A172 (cell line): ENCODE measurements at regions not wholly inside any gene's neighbourhood (a gene's known extent, or its start where the extent isn't known, plus 50 kb on each side); places are given as distances from the start of the nearest gene placed in this dataset.
"Not testable (repeated sequence)": the region's sequence is repeated elsewhere in the genome, so short reads cannot be mapped to it uniquely, and the experiment has no call there.

Experiments used
- DNase-seq: peaks from one replicate; pipeline ENCODE4 v3.0.0-alpha.2; 2015; ENCODE audit warnings: low spot score

DNA sequence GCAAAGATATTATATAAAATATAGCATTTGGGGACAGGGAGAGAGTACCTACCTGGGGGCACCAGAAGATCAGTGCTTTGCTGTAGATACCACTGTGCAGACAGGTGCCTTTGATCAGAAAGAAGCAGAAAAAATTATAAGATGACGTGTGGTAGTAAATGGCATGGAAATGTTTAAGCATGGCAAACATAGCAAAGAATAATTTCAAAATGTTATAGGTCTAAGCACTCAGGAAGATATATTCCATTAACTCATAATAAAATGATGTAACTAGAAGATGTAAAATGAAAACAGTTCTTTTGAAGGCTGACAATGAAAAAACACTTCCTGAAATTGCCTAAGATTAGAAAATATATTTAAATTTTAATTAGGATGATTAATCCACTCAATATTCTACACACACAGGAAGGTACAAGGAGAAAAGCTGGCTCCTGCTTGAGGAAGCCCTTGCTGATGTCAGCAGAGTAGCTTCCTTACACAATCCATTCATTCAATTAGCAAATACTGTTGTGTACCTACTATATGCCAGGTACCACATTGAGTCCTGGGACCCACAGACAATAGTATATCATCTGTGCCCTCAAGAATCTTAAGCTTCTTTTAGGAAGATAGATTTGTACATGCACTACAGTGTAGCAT lies 290.2 kb upstream of the CNR1 start:
- no peak for DNase-seq

DNA sequence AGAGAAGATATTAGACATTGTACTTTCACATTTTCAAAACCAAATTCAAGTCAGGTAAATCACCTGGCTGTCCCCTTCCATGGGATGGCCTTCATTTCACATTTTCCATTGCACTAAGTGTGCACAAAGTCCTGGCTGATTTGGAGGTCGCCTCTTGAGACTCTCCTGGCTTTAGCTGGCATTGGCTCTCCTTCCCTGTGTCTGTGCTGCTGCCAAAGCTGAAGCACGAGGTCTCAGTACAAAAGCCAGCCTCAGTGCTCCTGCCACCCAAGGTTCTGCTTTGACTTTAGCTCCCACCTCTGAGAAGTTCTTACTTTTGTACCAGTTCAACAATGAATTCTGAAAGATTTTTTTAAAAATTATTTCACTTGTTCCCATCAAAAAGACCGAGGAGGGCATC lies 289.2 kb upstream of the CNR1 start:
- no peak for DNase-seq

DNA sequence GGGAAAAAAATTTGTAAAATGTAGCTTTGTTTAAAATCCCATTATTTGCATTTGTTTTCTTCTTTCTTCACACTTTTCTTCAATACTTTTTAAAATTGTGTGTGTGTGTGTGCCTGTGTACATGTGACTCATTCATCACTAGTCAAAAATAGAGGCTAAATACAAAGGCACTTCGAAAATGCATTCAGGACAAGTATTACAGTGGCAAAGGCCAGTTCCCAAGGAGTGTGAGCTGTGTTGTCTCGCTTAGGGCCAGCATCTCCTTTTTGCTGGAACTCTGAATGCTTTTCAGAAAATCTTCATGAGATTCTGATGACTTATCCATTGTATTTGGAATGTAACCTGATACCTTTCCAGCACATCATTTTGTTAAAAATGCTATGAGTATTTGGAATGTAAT lies 288.5 kb upstream of the CNR1 start:
- no peak for DNase-seq

DNA sequence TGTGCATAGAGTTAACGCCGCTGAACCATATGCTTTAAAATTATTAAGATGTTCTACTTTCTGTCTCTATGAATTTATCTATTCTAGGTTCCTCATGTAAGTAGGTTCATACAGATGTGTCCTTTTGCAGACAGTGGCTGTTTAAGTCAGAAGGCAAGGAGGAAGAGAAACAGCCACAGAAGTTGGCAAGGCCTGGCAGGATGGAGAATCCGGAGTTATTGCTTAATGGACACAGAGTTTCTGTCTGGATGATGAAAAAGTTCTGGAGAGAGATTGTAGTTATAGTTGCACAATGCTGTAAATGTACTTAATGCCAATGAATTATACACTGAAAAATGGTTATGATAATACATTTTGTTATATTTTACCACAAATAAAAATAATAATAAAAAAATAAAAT lies 283.6 kb upstream of the CNR1 start:
- no peak for DNase-seq

DNA sequence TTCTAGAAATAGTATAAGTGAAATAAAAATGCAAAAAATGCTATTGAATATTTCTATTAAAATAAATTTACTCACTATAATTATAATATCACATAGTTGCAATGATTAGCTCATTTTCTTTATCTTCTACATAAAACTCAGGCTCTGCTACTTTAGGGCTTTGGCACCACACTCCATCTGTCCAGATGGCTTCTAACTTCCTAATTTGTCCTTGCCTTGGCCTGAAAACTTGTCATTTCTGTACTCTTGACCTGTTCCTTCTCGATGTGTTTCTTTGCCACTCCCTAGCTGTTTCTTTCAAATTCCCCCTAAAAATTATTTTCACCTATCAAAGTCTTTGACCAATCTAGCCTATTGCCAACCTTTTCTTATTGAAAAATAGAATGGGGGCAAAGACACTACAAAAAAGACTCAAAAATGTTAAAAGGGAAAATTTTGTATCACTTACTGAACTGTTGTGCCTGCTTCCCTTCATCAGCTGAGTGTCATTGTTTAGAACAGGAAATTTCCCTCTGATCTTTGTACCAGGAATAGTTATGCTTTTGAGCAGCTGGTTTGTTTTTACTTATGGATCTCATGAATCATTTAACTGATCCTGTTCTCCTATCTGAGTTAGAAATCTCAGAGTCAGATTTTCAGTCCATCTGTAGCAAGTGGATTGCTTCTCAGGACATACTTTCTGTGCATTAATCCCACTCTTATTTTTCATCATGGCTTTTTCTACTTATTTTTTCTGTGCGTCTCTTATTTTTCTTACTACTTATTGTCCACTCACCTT lies 279.2 kb upstream of the CNR1 start:
- no peak for DNase-seq

DNA sequence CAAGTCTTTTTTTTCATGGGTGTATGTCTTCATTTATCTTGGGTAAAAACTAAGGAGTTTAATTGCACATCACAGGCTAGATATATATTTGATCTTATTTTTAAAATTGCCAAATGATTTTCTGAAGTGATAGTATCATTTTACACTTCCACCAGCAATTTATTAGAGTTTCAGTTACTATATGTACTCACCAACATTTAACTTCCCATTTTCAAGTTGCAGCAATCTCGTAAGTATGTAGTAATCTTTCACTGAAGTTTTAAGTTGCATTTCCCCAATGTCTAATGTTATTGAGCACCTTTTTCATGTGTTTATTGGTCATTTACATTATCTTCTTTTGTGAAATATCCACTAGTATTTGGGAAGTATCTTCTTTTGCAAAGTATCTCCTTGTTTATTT lies 277.4 kb upstream of the CNR1 start:
- no peak for DNase-seq

DNA sequence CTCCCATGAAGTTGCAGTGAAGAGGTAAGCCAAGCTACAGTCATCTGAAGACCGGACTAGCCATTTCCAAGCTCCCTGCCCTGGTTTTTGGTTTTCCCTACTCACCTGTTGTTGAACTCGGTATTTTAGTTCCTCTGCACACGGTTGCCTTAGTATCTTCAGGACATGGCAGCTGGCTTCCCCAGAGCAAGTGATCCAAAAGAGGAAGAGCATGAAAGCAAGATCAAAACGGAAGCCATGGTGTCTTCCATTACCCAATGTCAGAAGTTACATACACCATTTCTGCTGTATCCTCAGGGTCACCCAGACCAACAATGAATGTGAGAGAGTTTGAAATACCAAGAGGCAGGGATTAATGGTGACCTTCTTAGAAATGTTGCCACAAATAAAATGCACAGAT lies 276.6 kb upstream of the CNR1 start:
- no peak for DNase-seq

DNA sequence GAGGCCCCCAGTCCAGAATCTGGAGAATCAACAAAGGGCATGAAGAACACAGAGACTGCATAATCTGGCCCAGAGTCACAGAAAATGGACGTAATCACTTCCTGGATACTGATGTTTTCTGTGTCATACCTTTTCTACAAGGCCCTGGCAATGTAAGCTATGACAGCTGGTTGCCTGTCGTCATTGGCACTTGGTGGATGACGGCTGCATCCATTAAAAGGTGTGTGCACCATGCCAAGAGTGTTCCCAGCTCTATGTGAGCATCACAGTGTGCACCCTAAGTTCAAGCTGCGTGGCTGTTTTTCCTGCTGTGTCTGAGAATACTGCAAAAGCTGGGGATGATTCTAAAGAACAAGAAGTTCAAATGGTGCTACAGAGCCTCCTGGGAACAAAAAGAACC lies 275.2 kb upstream of the CNR1 start:
- DNase-seq = no peak

DNA sequence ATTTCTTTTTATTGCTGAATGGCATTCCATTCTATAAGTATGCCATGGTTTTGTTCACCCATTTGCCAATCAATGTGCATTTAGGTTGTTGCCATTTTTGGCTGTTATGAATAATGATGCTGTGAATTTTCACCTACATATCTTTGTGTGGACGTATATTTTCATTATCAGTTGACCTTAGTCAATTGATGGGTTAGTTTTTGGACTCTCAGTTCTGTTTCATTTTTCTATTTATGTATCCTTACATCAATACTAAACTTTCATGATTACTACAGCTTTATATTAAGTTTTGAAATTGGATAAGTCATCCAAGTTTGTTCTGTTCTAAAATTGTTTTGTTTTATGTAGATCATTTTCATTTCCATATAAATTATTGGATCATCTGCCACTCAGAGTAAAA lies 261.9 kb upstream of the CNR1 start:
- no peak for DNase-seq

DNA sequence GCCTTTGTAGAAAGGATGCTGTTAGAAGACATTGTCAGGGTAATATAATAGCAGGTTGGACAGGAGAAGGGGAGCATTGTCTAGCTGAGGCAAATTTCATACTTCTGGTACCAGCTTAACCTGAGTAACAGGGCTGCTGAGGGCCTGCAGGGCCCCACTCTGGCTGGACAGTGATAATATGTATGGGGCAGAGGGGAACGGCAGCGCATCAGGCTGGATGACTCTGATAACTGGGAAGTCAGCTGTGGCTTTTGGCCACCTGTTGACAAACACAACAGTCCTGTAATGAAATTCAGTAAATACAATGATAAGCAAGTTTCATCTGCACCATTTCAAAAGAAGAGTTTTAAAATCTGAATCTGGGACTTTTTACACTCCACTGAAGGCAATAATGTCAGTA lies 259.9 kb upstream of the CNR1 start:
- no peak for DNase-seq

DNA sequence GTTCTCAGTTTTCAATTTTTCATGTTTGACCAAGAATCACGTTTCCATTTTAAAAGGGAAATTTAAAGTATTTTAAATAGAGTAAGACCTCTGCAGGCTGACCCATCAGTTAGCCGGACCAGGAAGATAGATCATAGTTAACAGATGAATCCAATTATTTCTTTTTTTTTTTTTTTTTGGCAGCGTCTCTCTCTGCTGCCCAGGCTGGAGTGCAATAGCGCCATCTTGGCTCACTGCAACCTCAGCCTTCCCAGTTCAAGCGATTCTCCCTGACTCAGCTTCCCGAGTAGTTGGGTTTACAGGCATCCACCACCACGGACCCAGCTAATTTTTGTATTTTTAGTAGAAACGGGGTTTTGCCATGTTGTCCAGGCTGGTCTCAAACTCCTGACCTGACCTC lies 256.7 kb upstream of the CNR1 start:
- DNase-seq = no peak

DNA sequence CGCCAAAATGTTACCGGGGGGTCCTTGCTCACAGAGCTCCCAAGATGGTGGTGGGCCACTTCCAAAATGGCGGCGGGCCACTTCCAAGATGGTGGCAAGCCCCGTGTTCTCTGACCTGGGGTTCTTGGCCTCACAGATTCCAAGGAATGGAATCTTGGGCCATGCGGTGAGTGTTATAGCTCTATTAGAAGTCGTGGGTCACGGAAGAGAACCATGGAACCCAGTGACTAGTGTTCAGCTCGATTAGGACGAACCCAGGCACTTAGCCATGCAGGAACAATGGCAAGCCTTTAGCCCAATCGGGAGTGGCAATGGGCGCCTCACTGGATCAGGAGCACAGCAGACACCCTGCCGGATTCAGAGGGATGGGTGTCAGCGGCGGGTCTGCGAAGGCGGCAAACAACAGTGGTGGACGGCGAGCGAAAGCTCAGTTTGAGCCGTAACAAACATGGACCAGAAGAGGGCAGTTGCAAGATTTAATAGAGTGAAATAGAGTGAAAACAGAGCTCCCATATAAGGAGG lies 254.9 kb upstream of the CNR1 start:
- DNase-seq = not testable (repeated sequence)

DNA sequence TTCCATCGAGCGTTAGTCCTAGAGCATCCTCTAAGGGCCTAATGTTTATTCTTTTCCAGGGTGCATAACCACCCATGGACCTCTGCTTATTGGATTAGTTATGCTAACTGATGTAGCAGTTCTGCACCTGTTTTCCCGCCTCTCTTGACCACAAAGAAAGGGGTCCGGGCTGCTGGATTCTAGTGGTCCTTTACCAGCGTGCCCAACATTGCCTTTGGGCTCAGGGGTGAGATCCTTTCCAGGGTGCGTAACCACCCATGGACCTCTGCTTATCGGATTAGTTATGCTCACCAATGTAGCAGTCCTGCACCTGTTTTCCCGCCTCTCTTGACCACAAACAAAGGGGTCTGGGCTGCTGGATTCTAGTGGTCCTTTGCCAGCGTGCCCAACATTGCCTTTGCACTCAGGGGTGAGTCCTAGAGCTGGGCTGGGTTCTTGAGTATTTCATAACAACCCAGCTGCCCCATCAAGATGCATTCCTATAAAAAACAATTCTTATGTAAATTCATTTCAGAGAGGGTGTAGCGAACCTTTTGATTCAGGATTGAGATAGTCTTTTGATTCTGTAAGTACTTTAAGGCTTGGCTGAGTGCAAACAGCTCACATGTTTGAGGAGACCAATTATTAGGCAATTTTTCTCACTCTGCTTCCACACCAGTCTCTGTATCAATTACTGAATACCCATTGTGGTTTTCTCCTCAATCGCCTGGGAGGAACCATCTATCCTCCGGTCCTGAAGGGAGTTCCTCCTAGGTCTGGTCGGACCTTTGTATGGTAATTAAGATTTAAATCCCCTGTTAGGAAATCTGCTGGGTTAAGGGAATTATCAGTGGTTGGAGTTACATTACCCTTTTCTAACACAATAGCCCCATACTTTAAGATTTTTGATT lies 253.0 kb upstream of the CNR1 start:
- DNase-seq = not testable (repeated sequence)

DNA sequence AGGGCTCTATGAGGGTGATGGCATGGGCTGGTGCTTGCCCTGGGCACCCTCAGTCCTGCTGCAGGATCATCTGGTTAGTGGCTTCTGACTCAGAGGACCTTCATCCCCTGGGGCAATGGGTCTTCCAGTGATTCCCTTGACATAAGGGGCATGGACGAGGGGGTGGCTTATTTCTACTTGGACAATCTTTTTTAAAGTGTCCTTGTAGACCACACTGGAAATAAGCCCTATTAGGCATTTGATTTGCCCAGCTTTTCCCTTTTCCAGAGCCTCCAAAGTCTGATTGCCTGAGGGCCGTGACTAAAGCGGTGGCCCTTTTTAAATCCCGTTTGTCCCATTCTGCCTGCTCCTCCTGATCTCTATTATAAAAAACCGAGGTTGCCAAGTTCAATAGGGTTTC lies 251.2 kb upstream of the CNR1 start:
- not testable (repeated sequence) for DNase-seq

DNA sequence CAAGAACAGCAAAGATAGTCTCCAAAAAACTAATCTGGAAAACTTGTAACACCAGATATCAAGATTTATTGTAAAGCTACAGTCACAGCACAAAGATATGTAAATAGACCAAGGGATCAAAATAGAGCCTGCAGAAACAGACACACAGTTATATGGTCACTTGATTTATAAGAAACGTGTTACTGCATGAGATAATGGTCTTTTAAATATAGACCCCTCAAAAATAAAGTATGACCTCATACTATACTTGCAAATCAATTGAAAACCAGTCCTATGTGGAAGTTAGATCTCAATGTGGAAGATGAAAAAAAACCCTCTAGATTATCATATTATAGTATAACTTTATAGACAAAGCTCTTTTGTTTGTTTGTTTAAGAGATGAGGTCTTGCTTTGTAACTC lies 247.3 kb upstream of the CNR1 start:
- DNase-seq = no peak

DNA sequence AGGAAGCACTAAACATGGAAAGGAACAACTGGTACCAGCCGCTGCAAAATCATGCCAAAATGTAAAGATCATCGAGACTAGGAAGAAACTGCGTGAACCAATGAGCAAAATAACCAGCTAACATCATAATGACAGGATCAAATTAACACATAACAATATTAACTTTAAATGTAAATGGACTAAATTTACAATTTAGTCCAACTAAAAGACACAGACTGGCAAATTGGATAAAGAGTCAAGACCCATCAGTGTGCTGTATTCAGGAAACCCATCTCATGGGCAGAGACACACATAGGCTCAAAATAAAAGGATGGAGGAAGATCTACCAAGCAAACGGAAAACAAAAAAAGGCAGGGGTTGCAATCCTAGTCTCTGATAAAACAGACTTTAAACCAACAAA lies 242.2 kb upstream of the CNR1 start:
- DNase-seq = not testable (repeated sequence)

DNA sequence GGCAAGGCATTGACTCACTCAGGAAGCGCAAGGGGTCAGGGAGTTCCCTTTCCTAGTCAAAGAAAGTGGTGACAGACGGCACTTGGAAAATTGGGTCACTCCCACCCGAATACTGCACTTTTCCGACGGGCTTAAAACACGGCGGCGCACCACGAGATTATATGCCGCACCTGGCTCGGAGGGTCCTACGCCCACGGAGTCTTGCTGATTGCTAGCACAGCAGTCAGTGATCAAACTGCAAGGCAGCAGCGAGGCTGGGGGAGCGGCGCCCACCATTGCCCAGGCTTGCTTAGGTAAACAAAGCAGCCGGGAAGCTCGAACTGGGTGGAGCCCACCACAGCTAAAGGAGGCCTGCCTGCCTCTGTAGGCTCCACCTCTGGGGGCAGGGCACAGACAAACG lies 240.5 kb upstream of the CNR1 start:
- not testable (repeated sequence) for DNase-seq

DNA sequence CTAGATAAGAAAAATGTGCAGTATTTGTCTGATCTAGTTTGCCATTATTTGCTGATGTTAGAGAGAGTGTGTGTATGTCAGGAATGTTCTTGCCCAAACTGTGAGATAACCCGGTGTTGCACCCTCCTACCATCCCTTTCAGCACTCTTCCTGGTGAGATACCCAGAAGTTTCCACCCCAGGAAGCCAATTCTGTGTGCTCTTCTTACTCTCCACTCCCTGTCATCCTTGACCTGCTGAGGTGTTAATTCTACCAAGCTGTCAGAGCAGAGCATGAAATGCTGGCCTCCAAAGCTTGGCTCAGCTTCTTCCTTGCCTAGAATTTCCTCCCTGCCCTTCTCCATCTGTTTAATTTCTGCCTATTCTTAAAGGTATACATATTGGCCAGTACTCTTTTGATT lies 237.3 kb upstream of the CNR1 start:
- no peak for DNase-seq

DNA sequence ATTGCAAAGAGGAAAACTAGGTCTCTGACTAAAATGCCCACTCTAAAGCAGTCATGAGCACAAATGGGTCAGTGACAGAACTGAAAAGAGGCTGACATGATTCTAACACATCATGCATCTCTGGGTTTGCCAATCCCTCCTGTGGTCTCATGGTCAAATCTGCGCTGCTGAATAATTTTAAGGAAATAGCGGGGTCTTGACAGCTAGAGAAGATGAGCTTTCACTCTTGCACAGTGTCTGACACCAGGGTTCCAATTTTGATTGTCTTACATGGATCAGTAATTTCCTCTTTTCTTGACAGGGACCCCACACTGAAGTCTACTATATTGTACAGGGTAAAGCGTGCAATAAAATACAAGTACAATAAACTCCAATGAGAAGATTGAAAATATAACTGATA lies 236.8 kb upstream of the CNR1 start:
- DNase-seq = no peak

DNA sequence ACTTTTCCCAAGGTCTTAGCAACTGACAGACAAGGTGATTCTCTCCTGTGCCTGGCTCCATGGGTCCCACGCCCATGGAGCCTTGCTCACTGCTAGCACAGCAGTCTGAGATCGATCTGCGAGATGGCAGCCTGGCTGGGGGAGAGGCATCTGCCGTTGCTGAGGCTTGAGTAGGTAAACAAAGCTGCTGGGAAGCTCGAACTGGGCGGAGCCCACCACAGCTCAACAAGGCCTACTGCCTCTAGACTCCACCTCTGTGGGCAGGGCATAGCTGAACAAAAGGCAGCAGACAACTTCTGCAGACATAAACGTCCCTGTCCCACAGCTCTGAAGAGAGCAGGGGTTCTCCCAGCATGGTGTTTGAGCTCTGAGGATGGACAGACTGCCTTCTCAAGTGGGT lies 224.9 kb upstream of the CNR1 start:
- not testable (repeated sequence) for DNase-seq

DNA sequence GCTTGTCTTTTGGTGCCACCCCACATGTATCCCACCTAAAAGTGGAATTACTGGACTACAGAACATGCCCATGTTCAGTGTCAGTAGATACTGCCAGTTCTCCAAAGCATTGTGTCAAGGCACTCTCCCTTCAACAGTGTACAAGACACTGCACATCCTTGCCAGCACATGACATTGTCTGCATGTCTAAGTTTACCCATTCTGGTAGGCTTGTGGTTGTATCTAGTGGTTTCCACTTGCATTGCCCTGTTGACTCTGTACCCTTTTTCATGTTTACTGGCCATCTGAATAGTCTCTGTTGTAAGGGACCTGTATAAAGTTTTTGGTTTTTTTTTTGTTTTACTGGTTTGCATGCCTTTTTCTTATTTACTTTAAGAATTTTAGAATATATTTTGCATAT lies 222.4 kb upstream of the CNR1 start:
- DNase-seq = no peak

DNA sequence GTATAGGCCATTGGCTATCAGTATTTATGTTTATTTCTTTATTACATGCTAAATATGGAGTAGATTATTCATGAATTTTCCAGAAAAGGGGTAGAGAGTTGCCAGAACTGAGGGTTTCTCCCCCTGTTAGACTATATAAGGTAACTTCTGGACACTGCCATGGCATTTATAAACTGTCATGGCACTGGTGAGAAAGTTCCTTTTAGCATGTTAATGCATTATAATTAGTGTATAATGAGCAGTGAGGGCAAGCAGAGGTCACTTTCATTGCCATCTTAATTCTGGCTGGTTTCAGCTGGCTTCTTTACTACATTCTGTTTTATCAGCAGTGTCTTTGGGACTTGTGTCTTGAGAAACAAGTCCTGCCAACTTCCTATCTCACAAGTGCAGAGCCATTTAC lies 220.0 kb upstream of the CNR1 start:
- DNase-seq = no peak

DNA sequence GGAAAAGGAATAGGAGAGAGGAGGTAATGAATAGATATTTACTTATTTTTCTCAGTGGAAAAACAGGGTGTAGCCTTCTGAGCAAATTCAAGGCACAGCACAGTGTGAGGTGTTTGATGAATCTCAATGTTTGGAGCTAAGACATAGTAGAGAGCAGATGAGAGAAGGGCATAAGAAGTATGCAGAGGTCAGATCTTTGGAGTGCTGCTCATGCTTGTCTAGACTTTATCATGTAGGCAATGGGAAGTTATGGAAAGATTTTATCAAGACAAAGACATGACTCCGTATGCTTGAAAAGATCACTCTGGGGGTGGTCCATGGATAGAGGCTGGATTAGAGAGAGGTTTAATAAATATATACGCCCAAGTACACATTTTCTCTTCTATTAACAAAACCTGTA lies 217.0 kb upstream of the CNR1 start:
- no peak for DNase-seq
